Stimulated activated CD8-positive, alpha-beta memory T cell treated with anti-CD3 and anti-CD28 coated beads, Interleukin-7, amount 100 ng/mL, for 48 hours (primary cell): ENCODE measurements at regions not wholly inside any gene's neighbourhood (a gene's known extent, or its start where the extent isn't known, plus 50 kb on each side); places are given as distances from the start of the nearest gene placed in this dataset.
"Not testable (repeated sequence)": the region's sequence is repeated elsewhere in the genome, so short reads cannot be mapped to it uniquely, and the experiment has no call there.

Source experiments
- DNase-seq, 2 donors: peaks; one replicate each; pipeline ENCODE4 v3.0.0-alpha.2; 2020; ENCODE audit warnings: low read depth in 1 of 2; ENCODE audit errors: extremely low read depth in 1 of 2

DNA sequence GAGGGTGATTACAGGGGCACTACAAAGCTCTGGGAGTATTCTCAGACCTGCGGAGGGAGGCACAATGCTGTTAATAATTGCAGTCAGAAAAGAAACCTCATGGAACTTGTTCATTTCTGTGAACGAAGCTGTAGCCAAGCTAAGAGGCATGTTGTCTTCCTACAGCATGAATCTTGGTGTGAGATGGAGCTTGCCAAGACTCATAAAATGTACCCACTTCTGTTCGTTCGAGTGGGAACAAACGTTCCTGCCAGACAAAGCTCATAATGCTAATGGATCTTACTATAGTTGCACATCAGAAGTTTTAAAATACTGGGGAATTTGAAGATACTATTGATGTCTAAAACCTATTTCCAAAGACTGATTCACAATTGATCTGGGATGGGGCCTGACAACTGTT is 489.1 kb downstream of the ZEB2 start:
- DNase-seq, result no peak

DNA sequence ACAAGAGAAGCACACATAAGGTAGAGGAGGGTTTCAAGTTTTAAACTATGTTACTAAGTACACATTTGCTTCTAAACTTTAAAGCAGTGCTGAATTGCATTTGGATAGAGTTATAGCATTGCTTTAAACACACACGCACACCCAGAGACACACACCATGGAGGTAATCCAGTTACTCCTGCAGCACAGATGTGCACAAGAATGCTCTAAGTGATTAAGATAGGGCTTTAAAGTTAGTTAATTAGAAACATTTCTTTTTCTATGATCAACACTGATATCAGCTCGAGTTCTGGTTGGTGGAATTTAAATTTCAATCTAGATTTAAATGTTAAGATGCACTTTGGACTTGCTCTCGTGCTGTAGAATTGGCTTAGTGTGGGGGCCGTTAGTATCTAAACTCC is 492.3 kb downstream of the ZEB2 start:
- no peak for DNase-seq

DNA sequence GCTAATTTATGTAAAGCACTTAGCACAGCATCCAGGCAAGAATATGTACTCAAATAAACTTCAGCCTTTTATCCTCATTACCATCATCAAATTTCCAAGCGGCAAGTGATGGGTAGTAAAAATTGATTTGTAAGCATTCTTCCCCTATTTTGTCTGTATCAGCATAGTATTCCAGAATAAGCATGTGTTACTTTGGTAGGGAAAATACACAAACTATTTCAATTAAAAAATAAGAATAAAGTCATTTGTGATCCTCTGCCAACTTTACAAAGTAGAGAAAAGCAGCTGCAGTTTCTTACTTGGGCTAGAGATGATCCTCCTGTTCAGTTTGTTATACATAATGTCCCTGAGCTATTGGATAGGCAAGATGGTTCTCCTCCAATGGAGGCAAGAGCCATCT is 493.2 kb downstream of the ZEB2 start:
- no peak for DNase-seq

DNA sequence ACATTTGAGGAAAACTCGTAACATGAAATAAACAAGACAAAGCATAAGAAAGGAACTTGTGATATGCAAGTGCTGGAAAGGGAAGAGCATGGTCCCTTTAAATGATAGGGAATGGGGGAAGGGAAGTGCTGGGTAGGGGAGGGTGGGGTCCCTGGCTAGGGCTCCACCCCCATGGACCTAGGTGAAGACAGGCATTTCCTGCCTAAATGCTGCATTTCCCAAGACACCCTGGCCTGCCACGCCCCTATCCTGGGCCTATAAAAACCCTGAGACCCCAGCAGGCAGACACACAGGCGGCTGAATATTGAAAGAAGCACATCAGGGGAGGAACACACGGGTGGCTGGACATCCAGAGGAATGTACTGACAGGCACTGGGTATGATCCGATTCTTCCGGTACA is 499.9 kb downstream of the ZEB2 start:
- no peak for DNase-seq

DNA sequence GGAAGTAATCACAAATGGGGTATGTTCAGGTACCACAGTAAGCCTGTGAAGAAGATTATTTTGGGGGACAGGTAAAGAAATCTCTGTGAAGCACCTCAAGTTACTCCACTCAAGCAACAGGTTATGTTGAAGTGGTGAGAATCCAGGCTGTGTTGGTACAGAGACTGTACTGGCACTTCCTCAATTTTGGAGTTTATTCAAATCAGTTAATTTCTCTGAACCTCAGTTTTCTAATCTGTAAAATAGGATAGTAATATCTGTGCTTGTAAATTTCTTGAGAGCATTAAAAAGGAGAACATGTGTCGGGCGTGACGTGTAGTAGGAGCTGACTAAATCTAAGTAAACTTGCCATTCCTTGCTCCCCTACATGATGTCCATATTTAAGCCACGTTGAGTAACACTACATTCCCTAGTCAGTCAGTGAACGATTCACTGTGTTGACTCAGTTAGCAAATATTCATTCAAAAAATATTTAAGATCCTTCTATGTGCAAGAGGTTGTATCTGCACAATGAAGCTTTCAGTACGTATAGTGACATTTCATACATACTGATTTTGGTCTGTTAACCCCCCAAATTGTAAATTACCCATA is 504.2 kb downstream of the ZEB2 start:
- DNase-seq, result no peak

DNA sequence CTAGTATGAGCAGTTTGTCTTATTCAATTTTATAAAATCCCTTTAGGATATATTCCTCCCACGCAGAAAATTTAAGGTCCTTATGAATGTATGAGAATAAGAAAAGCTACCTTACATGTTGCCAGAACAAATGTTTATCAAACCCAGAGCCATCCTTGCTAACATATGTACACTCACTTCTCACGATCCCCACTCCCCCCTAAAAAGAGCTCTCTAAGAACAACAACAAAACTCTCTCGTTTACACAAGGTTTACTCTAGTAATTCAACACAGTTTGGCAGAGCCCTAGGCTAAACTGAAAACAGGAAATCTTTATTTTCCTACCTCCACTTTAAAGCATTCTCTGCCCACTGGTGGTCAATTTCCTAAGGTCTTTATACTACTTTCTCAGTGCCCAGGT is 504.9 kb downstream of the ZEB2 start:
- DNase-seq, result no peak

DNA sequence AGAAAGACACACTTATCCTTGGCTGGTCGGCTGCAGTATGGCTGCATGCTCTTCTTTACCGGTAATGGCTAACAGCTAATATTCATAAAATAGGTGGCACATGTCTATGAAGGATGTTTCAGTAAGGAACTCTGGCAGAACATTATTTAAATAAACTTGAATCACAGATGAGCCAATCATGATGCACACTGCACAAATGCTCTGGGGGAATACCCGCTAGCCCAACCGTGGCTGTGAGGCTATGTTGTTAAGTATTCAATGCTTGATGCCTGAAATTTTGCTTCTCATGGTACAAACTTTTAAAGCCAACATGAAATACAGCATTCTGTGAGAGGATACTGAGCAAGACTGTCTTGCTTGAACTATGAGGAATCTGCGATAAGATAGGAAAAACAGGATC is 505.8 kb downstream of the ZEB2 start:
- DNase-seq, result no peak

DNA sequence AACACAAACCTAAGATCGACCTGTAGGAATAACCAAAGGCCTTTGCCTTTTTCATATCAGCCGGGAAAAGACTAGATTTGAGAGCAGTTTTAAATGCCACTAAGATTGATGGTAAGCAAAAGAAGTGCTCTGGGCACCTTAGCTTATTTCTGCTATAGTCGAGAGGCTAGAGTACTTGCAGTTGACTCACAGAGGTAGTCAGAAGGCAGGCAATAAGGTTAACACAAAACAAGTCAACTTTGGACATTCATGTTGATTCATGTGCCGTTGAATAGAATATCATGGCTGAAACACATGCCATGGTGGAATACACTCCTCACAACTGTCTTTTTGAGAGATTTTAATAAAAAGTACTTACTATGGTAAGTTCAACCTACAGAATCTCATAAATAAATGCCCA is 507.6 kb downstream of the ZEB2 start:
- no peak for DNase-seq

DNA sequence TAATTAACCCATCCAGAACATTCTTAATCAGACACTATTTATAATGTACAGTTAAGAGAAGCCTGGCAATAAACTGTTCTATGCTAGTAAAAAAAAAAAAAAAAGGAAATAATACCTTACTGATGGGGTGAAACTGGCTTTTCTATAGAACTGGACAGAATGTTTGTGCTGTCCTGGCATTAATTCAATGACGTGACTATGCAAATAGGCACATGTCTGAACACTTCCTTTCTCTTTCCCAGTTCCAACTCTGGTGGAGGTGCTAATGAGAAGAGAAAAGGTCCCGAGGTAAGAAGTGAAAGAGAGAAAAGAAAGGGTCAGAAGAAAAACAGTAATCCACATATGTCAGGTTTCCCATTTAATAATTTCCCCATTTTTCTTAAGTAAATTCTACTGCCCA is 508.4 kb downstream of the ZEB2 start:
- DNase-seq, result no peak

DNA sequence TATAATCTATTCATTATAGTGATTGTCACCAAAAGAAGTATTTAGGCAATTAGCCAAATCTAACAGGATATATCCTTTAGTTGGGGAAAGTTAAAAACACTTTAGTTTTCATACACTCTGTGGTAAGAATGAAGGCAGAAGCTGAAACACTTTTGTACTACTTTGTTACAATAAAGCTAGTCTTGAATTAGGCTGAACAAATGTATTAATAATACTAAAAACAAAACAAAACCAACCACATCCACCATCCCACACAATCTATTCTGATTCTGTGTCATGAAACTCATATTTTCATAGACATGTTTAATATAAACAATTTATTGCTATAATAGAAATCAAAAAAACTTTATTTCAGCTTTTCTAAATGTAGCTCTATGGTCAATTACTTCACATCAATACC is 508.8 kb downstream of the ZEB2 start:
- DNase-seq, result no peak

DNA sequence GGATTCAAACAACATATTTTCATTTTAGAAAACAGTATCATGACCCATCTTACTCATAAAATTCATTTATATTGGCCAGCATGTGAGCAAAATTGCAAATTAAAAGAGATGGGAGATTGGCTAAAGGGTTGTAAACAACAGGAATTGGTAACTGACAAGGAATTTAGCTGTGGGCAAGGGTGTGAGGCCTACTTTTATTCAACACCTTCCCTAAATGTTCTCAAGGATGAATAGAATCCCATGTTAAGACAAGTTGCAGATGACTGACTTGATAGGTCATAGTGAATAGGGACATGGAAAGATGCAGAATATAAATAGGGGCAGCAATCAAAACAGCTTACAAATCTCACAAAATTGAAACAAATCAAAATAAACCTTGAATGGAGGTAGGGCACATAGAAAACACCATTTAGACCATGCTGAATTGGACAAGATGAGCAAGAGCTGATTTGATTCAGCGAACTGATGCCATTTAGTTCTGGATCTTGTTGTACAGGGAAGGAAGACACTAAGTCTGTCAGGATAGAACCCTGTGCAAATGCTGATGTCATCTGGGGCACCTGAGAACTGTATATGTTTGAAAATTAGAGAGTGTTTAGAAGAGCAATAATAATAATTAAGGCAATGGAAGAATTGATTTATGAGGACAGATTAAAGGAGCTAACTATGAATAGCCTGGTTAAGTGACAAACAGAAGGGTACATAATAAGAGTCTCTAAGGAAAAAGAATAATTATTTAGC is 509.7 kb downstream of the ZEB2 start:
- DNase-seq, result no peak

DNA sequence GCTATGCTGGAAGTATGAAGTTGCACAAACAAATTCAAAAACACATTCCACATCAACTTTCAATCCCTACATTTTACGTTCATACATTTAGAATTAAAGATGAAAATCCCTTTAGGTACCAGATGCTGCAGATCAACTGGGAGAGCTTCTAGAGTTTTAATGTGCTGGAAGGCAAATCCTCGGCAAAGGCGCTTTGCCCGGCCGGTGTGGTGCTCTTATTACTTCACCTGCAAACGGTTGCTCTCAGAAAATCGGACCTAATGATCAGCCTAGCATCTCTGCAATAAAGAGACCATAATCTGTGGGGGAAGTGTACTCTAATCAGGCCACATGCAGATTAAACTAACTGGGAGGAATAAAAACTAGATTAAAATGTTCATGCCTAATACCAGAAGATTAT is 513.8 kb downstream of the ZEB2 start:
- no peak for DNase-seq

DNA sequence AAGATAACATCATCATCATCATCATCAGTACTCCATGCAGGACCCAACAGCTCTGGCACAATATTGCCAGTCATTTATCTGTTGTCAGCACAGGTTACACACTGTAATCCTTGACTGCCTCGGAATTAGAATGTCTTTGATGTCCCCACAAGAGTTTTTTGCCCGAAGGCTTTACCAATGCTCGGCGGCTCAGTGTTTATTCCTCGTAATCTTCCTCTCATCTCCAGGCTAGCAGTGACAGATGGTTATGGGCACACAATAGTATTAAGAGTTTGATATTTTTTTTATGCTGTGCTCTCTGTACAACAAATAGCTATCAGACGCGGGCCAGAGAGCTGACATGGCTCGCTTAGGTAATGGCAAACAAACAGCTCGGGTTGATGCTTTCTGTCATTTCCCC is 515.2 kb downstream of the ZEB2 start:
- no peak for DNase-seq

DNA sequence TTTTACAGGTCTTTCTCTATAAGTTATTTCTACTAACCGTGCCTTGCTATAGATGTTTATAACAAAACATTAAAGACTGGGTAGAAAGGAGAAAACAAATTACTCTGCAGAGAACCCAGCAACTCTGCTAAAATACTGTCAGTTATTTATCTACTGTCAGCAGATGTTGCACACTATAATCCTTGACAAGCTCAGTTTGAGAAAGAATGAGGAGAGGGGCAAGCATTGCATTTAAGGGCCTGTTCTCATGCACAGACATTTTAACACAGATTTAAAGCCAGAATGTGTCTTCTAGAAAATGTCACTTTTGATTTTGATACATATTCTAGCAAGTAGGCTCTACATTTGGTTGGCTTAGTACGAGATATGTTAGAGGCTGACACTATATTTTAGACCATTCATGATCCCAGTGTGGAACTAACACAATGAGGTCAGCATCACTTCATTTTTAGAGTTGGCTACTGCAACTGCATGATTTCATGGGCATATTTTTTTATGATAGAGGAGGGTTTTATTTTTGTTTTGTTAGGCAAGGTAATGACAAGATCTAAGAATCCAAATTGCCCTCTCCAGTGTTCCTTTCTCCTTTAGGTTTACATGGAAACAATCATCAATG is 516.4 kb downstream of the ZEB2 start:
- DNase-seq, result no peak

DNA sequence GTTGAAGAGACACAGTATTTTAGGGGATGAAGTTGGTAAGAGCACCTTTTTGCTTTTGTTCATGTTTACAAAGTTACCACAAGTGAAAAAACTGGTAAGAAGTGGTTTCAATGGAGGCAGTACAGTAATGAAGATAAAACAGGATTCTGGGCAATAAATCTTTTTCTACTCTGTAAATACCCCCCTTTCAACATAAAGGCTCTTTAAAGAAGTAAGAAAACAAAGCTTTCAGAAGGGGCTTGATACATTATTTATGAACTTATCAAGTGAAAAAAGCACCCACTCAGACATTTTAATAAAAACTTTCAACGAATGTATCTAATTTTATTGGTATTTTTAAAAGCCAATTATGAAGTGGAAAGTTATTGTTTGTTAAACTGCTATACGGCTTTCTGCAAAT is 522.9 kb downstream of the ZEB2 start:
- no peak for DNase-seq

DNA sequence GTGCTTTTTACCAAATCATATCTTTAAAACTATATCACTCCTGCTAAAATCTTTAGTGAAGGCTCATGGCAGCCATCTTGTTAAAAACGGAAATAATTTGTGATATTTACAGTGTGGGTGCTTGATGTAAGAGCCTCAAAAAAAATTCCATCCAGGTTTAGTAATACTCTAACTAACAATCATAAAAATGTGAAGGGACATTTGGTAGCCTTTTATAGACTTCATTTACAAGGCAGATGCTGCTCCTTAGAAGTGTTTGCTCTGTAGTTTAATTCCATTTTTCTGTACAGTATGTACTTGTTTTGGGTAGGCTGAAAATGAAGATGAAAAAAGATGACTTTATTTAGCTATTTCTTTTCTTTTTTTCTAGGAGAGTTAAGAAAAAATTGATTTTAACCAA is 525.0 kb downstream of the ZEB2 start:
- DNase-seq, result no peak

DNA sequence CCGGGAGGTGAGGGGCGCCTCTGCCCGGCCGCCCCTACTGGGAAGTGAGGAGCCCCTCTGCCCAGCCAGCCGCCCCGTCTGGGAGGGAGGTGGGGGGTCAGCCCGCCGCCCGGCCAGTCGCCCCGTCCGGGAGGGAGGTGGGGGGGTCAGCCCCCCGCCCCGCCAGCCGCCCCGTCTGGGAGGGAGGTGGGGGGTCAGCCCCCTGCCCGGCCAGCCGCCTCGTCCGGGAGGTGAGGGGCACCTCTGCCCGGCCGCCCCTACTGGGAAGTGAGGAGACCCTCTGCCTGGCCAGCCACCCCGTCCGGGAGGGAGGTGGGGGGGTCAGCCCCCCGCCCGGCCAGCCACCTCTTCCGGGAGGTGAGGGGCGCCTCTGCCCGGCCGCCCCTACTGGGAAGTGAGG is 528.3 kb downstream of the ZEB2 start:
- DNase-seq, result not testable (repeated sequence)

DNA sequence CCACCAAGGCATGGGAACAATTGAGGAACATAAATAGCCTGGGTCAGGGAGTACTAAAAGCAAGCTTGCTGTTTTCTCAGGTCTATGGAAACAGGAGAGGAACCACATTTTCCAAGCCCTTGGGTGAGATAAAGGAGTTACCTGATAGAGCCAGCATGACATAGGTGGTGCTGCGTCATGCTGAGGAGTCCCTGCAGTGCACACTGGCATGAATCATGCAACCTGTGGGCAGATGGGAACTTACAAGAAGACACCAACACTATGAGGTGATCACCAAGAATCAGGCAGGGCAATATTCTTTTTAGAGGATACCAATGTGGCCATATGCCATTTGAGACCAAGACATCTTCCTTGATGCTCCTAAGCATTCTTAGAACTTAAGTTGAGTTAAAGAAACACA is 531.8 kb downstream of the ZEB2 start:
- DNase-seq, result no peak

DNA sequence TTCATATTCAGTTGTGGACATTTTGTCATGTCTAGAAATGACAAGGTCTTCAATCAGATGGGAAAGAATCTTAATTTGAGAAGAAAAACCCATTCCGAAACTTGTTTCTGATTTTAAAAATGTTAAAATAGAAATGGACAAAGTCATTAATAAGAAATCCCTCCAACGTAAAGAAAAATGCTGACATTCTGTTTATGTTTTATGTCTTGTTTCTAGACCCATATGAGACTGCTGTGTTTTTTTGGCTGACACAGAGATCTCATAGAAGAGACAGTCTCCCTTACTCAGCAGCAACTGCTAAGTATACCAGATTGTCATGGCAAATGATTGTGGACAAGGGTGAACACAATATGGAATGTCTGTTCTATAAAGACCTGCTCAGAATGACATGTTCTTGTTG is 538.5 kb downstream of the ZEB2 start:
- no peak for DNase-seq

DNA sequence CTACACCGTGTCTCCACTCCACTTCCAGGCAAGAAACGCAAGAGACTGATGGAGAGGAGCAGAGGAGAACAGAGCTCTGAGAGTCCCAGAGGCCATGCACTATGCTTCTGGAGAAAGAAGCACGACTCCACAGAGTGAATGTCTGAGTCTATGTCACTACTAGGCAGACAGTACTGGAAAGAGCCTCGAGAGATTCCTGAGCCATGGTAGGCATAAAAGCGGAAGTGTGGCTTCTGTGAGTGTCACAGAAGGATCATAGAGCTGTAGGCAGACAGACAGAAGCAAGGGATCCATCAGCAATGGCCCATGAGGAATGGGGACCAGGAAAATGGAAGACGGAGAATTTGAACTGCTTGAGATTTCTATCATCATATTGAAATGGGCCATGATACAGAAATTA is 542.6 kb downstream of the ZEB2 start:
- no peak for DNase-seq

DNA sequence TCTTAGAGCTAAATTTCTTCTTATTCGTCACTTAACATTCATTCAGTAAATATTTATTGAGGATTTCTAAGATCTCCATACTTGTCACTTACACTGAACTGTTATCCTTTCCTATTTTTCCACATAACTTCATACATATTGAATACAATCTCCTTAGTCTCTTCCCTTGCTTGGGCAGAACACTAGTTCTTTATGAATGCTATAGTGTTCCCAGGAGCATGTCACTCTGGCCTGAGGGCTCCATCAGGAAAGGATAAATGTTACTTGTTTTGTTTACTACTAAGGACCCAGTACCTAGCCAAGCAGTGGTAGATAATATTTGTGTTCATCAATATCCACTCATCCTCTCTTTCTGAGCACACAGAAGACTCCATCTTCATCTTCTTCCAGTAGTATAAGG is 544.7 kb downstream of the ZEB2 start:
- no peak for DNase-seq

DNA sequence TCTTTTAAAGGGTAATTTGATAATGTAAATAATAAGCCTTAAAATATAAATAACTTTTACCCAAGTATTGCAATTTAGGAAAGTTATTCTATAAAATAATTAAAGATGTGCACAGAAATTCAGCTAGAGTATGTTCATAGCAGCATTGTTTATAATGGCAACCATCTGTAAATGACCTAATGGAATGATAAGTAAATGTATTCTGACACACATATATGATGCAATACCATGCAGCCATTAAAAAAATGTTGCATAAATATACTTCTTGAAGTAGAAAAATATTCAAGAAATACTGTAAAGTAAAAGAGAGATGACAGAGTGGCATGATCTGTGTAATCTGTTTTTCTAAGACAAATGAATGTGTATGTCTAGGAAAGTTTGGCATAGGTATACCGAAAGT is 545.7 kb downstream of the ZEB2 start:
- no peak for DNase-seq

DNA sequence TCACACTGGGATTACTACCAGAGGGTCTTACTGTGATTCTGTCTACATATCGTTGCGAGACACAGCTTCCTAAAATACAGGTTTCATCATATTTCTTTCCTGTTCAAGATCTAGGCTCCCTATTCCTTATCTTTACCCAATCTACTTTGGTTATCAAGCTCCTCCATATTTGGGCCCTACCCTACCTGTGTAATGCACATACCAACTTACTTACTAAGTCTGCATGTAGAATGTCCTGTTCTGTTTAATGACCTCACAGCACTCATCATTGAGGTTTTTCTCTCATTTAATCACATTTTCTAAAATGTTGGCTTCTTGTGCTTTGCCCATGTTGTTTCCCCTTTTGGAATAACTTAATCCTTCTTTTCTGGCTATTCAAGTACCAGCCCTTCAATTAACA is 551.1 kb downstream of the ZEB2 start:
- DNase-seq, result no peak
